ENCODE measurements at regions not wholly inside any gene's neighbourhood (a gene's known extent, or its start where the extent isn't known, plus 50 kb on each side); places are given as distances from the start of the nearest gene placed in this dataset.

DNA sequence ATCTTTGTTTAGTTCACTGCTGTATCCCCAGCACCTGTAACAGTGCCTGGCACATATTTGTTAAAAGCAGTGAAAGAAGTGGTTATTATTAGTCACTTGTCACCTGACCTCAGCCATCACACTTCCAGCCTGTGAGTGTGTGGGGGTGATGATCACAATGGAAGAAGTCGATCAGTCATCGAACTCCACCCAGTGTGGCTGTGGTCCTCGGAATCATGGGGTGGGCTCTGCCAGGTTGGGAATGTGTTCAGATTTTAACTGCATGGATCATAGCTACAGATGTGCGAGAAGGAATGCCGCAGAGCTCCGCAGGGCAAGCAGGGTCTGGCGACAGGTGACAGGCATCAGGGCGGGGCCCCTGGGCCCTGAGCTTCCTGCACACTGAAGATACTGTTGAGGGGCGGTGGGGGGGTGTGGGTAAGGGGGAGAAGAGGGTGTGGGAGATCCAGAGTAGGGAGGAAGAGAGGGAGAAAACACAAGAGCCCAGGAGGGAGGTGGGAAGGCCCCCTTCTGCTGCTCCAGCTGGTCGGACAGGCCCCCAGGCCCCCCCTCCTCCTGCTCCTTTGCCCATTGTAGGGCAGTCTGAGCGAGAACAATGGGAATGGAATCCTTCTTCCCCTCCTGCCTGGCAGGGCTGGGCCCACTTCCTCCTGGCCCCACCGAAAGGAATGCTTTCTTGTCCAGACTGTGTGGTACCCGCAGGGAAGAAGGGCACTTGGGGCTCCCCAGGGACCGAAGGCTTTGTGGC is 89.6 kb downstream of the SPRY4 start (continued):
- TF ChIP-seq EZH2 (IDR thresholded peaks at IDR 0.05; ENCODE audit: low read depth, low read length, severe bottlenecking), result no peak
- TF ChIP-seq BRCA1 (IDR thresholded peaks at IDR 0.05; ENCODE audit: low read depth, low read length), result no peak
